Astrocyte (in vitro differentiated cells and primary cell): ENCODE measurements at regions not wholly inside any gene's neighbourhood (a gene's known extent, or its start where the extent isn't known, plus 50 kb on each side); places are given as distances from the start of the nearest gene placed in this dataset.
"Not testable (repeated sequence)": the region's sequence is repeated elsewhere in the genome, so short reads cannot be mapped to it uniquely, and the experiment has no call there.

ENCODE experiments used
- DNase-seq: peaks from one replicate; pipeline ENCODE4 v3.0.0-alpha.2; 2010; ENCODE audit warnings: low read depth
- FAIRE-seq: peaks from 2 replicates; lab custom pipeline; 2011; peaks lifted over from hg19 to GRCh38; lab: Jason Lieb, UNC
- H2AFZ ChIP-seq: 2 replicates; pipeline ENCODE4 v1.6.0; 2012; ENCODE audit warnings: low read depth, low read length, inconsistent platforms
- H3K27ac ChIP-seq: 2 replicates; pipeline ENCODE4 v1.5.1; 2011; ENCODE audit warnings: low read depth, low read length, inconsistent platforms
- H3K27me3 ChIP-seq: 2 replicates; pipeline ENCODE4 v1.6.0; 2011; ENCODE audit warnings: low read length, inconsistent platforms; ENCODE audit not compliant: insufficient read depth
- H3K36me3 ChIP-seq: 2 replicates; pipeline ENCODE4 v1.5.1; 2011; ENCODE audit warnings: low read length, inconsistent platforms; ENCODE audit not compliant: insufficient read depth
- H3K4me1 ChIP-seq: 2 replicates; pipeline ENCODE4 v1.5.1; 2011; ENCODE audit warnings: low read length, inconsistent platforms; ENCODE audit not compliant: insufficient read depth
- H3K4me2 ChIP-seq: 2 replicates; pipeline ENCODE4 v1.6.0; 2012; ENCODE audit warnings: low read length, inconsistent platforms
- H3K4me3 ChIP-seq: 2 replicates; pipeline ENCODE4 v1.5.1; 2011; ENCODE audit warnings: low read depth, mild to moderate bottlenecking, low read length, inconsistent platforms; ENCODE audit not compliant: insufficient read depth
- H3K79me2 ChIP-seq: 2 replicates; pipeline ENCODE4 v1.6.0; 2012; ENCODE audit warnings: mild to moderate bottlenecking, low read length, inconsistent platforms; ENCODE audit not compliant: insufficient read depth
- H3K9ac ChIP-seq: 2 replicates; pipeline ENCODE4 v1.6.0; 2012; ENCODE audit warnings: mild to moderate bottlenecking, low read length, inconsistent platforms
- H3K9me3 ChIP-seq: 2 replicates; pipeline ENCODE4 v1.5.1; 2012; ENCODE audit warnings: low read depth, mild to moderate bottlenecking, low read length, inconsistent platforms; ENCODE audit not compliant: insufficient read depth
- H4K20me1 ChIP-seq: 2 replicates; pipeline ENCODE4 v1.6.0; 2012; ENCODE audit warnings: low read length, inconsistent platforms; ENCODE audit not compliant: insufficient read depth
- H3K27ac Mint-ChIP-seq: one replicate; pipeline ENCODE4 v1.8.0; 2021; ENCODE audit warnings: mild to moderate bottlenecking, mixed read lengths; ENCODE audit not compliant: unreplicated experiment
- H3K27me3 Mint-ChIP-seq: one replicate; pipeline ENCODE4 v1.8.0; 2021; ENCODE audit warnings: low read depth, mixed read lengths; ENCODE audit not compliant: unreplicated experiment
- H3K36me3 Mint-ChIP-seq: one replicate; pipeline ENCODE4 v1.8.0; 2021; ENCODE audit warnings: low read depth, mixed read lengths; ENCODE audit not compliant: unreplicated experiment
- H3K4me1 Mint-ChIP-seq: one replicate; pipeline ENCODE4 v1.8.0; 2021; ENCODE audit warnings: low read depth, mixed read lengths; ENCODE audit not compliant: unreplicated experiment
- H3K4me3 Mint-ChIP-seq: one replicate; pipeline ENCODE4 v1.8.0; 2021; ENCODE audit warnings: mild to moderate bottlenecking, moderate library complexity, mixed read lengths; ENCODE audit not compliant: unreplicated experiment
- H3K9me3 Mint-ChIP-seq: one replicate; pipeline ENCODE4 v1.8.0; 2021; ENCODE audit warnings: mild to moderate bottlenecking, mixed read lengths; ENCODE audit not compliant: unreplicated experiment
- CTCF ChIP-seq: IDR thresholded peaks from 2 replicates; pipeline ENCODE4 v1.5.1; 2011; ENCODE audit warnings: low read depth, mild to moderate bottlenecking, inconsistent platforms, low read length, moderate library complexity; ENCODE audit not compliant: insufficient read depth
- EZH2 ChIP-seq: IDR thresholded peaks from 2 replicates; pipeline ENCODE4 v1.6.1; 2012; ENCODE audit warnings: mild to moderate bottlenecking, low read length, inconsistent platforms; ENCODE audit not compliant: insufficient read depth

- H3K27ac ChIP-seq, result no peak overlapping the region
- no peak for TF ChIP-seq EZH2
- no peak for TF ChIP-seq CTCF
- no peaks in the 10 kb centered on the region for H3K79me2 ChIP-seq
- no peaks in the 10 kb centered on the region for H3K9me3 Mint-ChIP-seq
- H3K36me3 ChIP-seq, result no peaks in the 10 kb centered on the region
- H3K9me3 ChIP-seq, result no peaks in the 10 kb centered on the region
- no peaks in the 10 kb centered on the region for H3K4me1 ChIP-seq
- FAIRE-seq (no peak), DNase-seq (no peak)
- H3K27me3 Mint-ChIP-seq, result no peaks in the 10 kb centered on the region
- no peak overlapping the region for H3K9ac ChIP-seq
- H3K4me1 Mint-ChIP-seq, result peaks cover 4% of the 10 kb centered on the region
- H4K20me1 ChIP-seq, result no peaks in the 10 kb centered on the region
- no peak overlapping the region for H2AFZ ChIP-seq
- H3K27me3 ChIP-seq, result no peaks in the 10 kb centered on the region
- H3K4me2 ChIP-seq, result no peak overlapping the region
- H3K36me3 Mint-ChIP-seq, result no peaks in the 10 kb centered on the region
- H3K27ac Mint-ChIP-seq, result no peak overlapping the region
- no peak overlapping the region for H3K4me3 ChIP-seq
- H3K4me3 Mint-ChIP-seq, result no peak overlapping the region
Measured at GRCh38 chr18:72993250-72993649, 125.5 kb upstream of the NETO1 start.

- no peak for TF ChIP-seq EZH2
- H3K27ac Mint-ChIP-seq, result no peak overlapping the region
- Histone ChIP-seq H2AFZ (no peak overlapping the region), H3K27ac (no peak overlapping the region), H3K4me1 (no peaks in the 10 kb centered on the region), H3K4me3 (no peak overlapping the region), H3K27me3 (no peaks in the 10 kb centered on the region), H3K36me3 (no peaks in the 10 kb centered on the region), H4K20me1 (no peaks in the 10 kb centered on the region), H3K4me2 (no peak overlapping the region), H3K9ac (no peak overlapping the region), H3K9me3 (no peaks in the 10 kb centered on the region), H3K79me2 (no peaks in the 10 kb centered on the region)
- no peak overlapping the region for H3K4me3 Mint-ChIP-seq
- no peaks in the 10 kb centered on the region for H3K9me3 Mint-ChIP-seq
- peaks cover 4% of the 10 kb centered on the region for H3K4me1 Mint-ChIP-seq
- DNase-seq, result no peak
- H3K27me3 Mint-ChIP-seq, result no peaks in the 10 kb centered on the region
- no peaks in the 10 kb centered on the region for H3K36me3 Mint-ChIP-seq
- no peak for FAIRE-seq
Measured at GRCh38 chr18:72991379-72991778, 123.6 kb upstream of the NETO1 start.

GRCh38 chr18:72987570-72987969 is 119.8 kb upstream of the NETO1 start:
- DNase-seq, H3K9me3 Mint-ChIP-seq, H3K27ac ChIP-seq, H3K4me3 Mint-ChIP-seq, H3K36me3 Mint-ChIP-seq, FAIRE-seq, H3K9me3 ChIP-seq, H3K27me3 Mint-ChIP-seq, H3K27me3 ChIP-seq, H2AFZ ChIP-seq, H3K27ac Mint-ChIP-seq, H3K9ac ChIP-seq, H3K36me3 ChIP-seq, H3K4me3 ChIP-seq, H4K20me1 ChIP-seq, H3K79me2 ChIP-seq, H3K4me1 Mint-ChIP-seq, H3K4me1 ChIP-seq, H3K4me2 ChIP-seq: not testable (repeated sequence)

GRCh38 chr18:72986103-72986502 is 118.3 kb upstream of the NETO1 start:
- Mint-ChIP-seq H3K36me3 (no peaks in the 10 kb centered on the region), H3K4me1 (no peaks in the 10 kb centered on the region), H3K27ac (no peak overlapping the region), H3K27me3 (no peaks in the 10 kb centered on the region), H3K9me3 (peaks cover 6% of the 10 kb centered on the region), H3K4me3 (no peak overlapping the region)
- peak; percentile 32 for DNase-seq
- Histone ChIP-seq H3K4me1 (no peaks in the 10 kb centered on the region), H3K36me3 (no peaks in the 10 kb centered on the region), H2AFZ (no peak overlapping the region), H3K4me2 (no peak overlapping the region), H3K9ac (no peak overlapping the region), H3K27me3 (no peaks in the 10 kb centered on the region), H3K27ac (no peak overlapping the region), H3K9me3 (no peaks in the 10 kb centered on the region), H4K20me1 (no peaks in the 10 kb centered on the region), H3K79me2 (no peaks in the 10 kb centered on the region), H3K4me3 (no peak overlapping the region)
- TF ChIP-seq EZH2, result no peak
- no peak for TF ChIP-seq CTCF
- FAIRE-seq, result no peak
